ENCODE measurements at regions not wholly inside any gene's neighbourhood (a gene's known extent, or its start where the extent isn't known, plus 50 kb on each side); places are given as distances from the start of the nearest gene placed in this dataset.

DNA sequence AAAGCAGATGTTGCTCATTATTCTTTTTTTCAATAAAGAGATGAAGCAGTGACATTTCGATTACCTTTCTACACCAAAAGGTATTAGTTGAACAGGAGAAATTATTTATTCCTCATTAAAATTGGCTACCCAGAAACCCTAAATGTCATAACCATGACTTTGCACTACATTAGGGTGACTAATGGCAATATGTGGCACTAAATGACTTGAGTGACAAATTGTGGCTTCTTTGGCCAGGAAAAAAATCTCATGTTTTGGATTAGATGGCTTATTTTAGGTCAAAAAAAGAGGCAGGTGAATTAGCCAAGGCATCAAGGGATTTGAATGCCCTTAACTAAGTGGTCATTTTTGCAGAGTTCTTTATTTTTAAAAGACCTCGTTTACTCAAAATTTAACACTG lies 353.9 kb downstream of the NDFIP2 start:
- TF ChIP-seq EGR1 (IDR thresholded peaks at IDR 0.05; ENCODE audit: low read depth in 2 of 2) (no peak), YY1 (IDR thresholded peaks at IDR 0.05) (no peak)
- 48% methylated on average over 2 of the region's 2 CpGs for WGBS

DNA sequence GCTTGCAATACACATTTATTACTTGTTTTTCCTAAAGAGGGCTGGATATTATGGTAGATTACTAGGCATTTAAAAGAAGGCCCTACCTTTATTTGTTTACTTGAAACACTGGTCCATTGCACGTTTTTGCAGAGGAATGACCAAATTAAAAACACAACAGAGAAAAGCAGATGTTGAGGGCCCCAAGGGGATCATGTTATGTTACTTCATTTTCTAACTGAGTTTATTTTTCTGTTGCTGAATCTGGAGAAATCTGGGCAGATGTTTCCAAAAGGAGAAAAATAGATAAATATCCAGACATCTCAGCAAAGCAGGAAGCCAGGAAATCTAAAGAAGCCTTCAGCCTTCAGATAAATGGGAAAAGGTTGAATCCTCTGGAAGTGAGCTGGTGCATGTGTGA lies 353.0 kb downstream of the NDFIP2 start:
- Histone ChIP-seq H3K27ac (ENCODE audit: low read depth in 1 of 2, low read length in 2 of 2) (no peak overlapping the region), H3K4me3 (ENCODE audit: low read depth in 1 of 3, low read length in 3 of 3) (no peak overlapping the region), H3K27me3 (ENCODE audit: control insufficient read depth in 4 of 4, insufficient read depth in 4 of 4, low read length in 3 of 4) (no peaks in the 10 kb centered on the region), H3K36me3 (ENCODE audit: control insufficient read depth in 4 of 4, insufficient read depth in 3 of 4, low read depth in 1 of 4, low read length in 3 of 4) (no peaks in the 10 kb centered on the region), H3K4me1 (ENCODE audit: control insufficient read depth in 4 of 4, insufficient read depth in 4 of 4, low read length in 3 of 4) (no peaks in the 10 kb centered on the region), H3K9ac (ENCODE audit: low read depth in 1 of 2, low read length in 2 of 2) (no peak overlapping the region), H3K9me3 (ENCODE audit: control insufficient read depth in 4 of 4, low read length in 3 of 4) (no peaks in the 10 kb centered on the region)
- 42% methylated on average over 1 of the region's 1 CpG for WGBS
- no peak for DNase-seq (ENCODE audit: low spot score)
- TF ChIP-seq RXRA (IDR thresholded peaks at IDR 0.05) (no peak), GABPA (IDR thresholded peaks at IDR 0.05 in 1 of 2, conservative IDR thresholded peaks at IDR 0.05 in 1 of 2) (no peak), HNF4G (IDR thresholded peaks at IDR 0.05) (no peak), SP1 (IDR thresholded peaks at IDR 0.05) (no peak), FOXA2 (IDR thresholded peaks at IDR 0.05) (no peak), RAD21 (IDR thresholded peaks at IDR 0.05) (no peak), JUND (IDR thresholded peaks at IDR 0.05) (no peak), YY1 (IDR thresholded peaks at IDR 0.05) (no peak), TAF1 (conservative IDR thresholded peaks at IDR 0.05) (no peak)
- TF ChIP-seq, protein P1, sequence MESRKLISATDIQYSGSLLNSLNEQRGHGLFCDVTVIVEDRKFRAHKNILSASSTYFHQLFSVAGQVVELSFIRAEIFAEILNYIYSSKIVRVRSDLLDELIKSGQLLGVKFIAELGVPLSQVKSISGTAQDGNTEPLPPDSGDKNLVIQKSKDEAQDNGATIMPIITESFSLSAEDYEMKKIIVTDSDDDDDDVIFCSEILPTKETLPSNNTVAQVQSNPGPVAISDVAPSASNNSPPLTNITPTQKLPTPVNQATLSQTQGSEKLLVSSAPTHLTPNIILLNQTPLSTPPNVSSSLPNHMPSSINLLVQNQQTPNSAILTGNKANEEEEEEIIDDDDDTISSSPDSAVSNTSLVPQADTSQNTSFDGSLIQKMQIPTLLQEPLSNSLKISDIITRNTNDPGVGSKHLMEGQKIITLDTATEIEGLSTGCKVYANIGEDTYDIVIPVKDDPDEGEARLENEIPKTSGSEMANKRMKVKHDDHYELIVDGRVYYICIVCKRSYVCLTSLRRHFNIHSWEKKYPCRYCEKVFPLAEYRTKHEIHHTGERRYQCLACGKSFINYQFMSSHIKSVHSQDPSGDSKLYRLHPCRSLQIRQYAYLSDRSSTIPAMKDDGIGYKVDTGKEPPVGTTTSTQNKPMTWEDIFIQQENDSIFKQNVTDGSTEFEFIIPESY (IDR thresholded peaks at IDR 0.05), result no peak
- TF ChIP-seq, protein P2, sequence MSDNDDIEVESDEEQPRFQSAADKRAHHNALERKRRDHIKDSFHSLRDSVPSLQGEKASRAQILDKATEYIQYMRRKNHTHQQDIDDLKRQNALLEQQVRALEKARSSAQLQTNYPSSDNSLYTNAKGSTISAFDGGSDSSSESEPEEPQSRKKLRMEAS (IDR thresholded peaks at IDR 0.05), result no peak
- TF ChIP-seq, protein P3, sequence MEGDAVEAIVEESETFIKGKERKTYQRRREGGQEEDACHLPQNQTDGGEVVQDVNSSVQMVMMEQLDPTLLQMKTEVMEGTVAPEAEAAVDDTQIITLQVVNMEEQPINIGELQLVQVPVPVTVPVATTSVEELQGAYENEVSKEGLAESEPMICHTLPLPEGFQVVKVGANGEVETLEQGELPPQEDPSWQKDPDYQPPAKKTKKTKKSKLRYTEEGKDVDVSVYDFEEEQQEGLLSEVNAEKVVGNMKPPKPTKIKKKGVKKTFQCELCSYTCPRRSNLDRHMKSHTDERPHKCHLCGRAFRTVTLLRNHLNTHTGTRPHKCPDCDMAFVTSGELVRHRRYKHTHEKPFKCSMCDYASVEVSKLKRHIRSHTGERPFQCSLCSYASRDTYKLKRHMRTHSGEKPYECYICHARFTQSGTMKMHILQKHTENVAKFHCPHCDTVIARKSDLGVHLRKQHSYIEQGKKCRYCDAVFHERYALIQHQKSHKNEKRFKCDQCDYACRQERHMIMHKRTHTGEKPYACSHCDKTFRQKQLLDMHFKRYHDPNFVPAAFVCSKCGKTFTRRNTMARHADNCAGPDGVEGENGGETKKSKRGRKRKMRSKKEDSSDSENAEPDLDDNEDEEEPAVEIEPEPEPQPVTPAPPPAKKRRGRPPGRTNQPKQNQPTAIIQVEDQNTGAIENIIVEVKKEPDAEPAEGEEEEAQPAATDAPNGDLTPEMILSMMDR (IDR thresholded peaks at IDR 0.05; ENCODE audit: low read depth, low read length, missing input control), result no peak
- TF ChIP-seq, protein P4, sequence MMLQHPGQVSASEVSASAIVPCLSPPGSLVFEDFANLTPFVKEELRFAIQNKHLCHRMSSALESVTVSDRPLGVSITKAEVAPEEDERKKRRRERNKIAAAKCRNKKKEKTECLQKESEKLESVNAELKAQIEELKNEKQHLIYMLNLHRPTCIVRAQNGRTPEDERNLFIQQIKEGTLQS (IDR thresholded peaks at IDR 0.05), result no peak
- TF ChIP-seq, protein P5, sequence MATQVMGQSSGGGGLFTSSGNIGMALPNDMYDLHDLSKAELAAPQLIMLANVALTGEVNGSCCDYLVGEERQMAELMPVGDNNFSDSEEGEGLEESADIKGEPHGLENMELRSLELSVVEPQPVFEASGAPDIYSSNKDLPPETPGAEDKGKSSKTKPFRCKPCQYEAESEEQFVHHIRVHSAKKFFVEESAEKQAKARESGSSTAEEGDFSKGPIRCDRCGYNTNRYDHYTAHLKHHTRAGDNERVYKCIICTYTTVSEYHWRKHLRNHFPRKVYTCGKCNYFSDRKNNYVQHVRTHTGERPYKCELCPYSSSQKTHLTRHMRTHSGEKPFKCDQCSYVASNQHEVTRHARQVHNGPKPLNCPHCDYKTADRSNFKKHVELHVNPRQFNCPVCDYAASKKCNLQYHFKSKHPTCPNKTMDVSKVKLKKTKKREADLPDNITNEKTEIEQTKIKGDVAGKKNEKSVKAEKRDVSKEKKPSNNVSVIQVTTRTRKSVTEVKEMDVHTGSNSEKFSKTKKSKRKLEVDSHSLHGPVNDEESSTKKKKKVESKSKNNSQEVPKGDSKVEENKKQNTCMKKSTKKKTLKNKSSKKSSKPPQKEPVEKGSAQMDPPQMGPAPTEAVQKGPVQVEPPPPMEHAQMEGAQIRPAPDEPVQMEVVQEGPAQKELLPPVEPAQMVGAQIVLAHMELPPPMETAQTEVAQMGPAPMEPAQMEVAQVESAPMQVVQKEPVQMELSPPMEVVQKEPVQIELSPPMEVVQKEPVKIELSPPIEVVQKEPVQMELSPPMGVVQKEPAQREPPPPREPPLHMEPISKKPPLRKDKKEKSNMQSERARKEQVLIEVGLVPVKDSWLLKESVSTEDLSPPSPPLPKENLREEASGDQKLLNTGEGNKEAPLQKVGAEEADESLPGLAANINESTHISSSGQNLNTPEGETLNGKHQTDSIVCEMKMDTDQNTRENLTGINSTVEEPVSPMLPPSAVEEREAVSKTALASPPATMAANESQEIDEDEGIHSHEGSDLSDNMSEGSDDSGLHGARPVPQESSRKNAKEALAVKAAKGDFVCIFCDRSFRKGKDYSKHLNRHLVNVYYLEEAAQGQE (IDR thresholded peaks at IDR 0.05), result no peak

More for the DNA sequence above, 353.9 kb downstream of the NDFIP2 start:
- Histone ChIP-seq H3K4me3 (ENCODE audit: low read depth in 1 of 3, low read length in 3 of 3) (no peak overlapping the region), H3K9ac (ENCODE audit: low read depth in 1 of 2, low read length in 2 of 2) (no peak overlapping the region), H3K4me1 (ENCODE audit: control insufficient read depth in 4 of 4, insufficient read depth in 4 of 4, low read length in 3 of 4) (no peaks in the 10 kb centered on the region), H3K27ac (ENCODE audit: low read depth in 1 of 2, low read length in 2 of 2) (no peak overlapping the region), H3K9me3 (ENCODE audit: control insufficient read depth in 4 of 4, low read length in 3 of 4) (no peaks in the 10 kb centered on the region), H3K36me3 (ENCODE audit: control insufficient read depth in 4 of 4, insufficient read depth in 3 of 4, low read depth in 1 of 4, low read length in 3 of 4) (no peaks in the 10 kb centered on the region), H3K27me3 (ENCODE audit: control insufficient read depth in 4 of 4, insufficient read depth in 4 of 4, low read length in 3 of 4) (no peaks in the 10 kb centered on the region)
- no peak for DNase-seq (ENCODE audit: low spot score)

Measured in liver (tissue), 8 donors.